Activated CD4-positive, alpha-beta T cell treated with anti-CD3 and anti-CD28 coated beads, Interleukin-2, amount 50 U/mL, for 48 hours (primary cell): ENCODE measurements at regions not wholly inside any gene's neighbourhood (a gene's known extent, or its start where the extent isn't known, plus 50 kb on each side); places are given as distances from the start of the nearest gene placed in this dataset.
"Not testable (repeated sequence)": the region's sequence is repeated elsewhere in the genome, so short reads cannot be mapped to it uniquely, and the experiment has no call there.

Source experiments
- DNase-seq, 2 experiments: peaks; one replicate each; pipeline ENCODE4 v3.0.0-alpha.2; 2020

DNA sequence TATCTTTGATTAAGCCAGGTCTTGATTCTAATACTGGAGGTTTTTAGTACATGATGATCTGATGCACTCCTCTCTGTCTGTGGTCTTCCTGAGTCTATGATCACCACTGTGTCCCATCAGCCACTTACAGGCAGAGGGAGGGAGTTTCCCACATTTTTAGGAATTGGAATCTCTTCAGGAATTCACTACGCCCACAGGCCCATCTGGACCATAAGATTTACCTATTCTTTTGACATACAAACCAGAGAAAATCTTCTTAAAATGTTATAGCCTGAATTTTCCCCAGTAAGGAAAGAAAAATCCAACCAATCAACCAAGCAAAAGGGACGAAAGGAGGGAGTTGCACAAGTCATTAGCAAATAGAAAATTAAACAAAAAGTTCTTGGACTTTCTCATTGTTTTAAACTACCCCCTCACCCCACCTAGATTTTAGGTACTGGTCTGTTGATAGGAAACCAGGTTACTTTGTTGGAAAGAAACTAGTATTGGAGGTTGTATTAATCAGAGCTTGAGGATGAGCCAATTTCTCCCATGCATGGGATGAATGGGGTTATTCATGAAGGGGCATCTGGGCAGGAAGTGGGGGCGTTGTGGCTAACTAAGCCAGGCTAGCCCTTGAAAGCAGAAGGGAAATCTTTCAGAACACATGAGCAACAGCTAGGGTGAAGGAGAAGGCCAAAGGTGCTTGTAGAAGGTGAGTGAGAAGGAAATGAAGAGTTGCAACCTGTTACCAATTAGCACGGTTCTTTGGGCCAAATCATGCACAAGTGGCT, 328.2 kb upstream of the MEX3C start:
- DNase-seq, result no peak

DNA sequence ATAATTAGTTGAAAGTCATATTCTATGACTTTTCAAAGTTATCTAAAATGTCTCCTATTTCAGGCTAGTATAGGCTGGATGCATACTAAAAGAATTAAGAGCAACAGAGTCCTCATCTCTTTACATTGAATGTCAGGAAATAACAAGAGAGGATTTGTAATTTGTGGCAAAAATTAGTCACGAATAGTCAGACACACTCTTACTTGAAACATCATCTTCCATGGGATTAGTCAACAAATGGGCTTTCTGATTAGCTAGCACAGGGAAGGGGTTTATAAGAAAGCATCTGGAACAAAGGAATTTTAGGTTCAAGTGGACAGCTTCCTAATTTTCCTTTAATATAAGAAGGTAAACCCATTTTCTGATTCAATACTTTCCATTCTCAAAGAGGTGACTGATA, 330.3 kb upstream of the MEX3C start:
- no peak for DNase-seq

DNA sequence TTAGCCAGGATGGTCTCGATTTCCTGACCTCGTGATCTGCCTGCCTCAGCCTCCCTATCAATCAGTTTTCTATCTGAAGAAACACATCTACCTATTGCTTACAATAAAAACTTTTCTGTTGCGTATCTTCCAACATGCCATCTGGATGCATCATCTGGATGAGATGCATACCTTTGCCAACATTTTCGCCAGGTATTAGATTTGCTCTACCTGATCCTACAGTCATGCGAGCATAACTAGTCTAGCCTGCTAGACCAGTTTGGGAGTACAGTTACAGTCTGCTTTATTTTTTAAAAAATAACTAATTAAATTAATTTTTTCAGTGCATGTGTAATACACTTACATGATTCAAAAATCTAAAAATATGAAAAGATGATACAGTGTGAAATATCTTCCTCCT, 334.0 kb upstream of the MEX3C start:
- no peak for DNase-seq

DNA sequence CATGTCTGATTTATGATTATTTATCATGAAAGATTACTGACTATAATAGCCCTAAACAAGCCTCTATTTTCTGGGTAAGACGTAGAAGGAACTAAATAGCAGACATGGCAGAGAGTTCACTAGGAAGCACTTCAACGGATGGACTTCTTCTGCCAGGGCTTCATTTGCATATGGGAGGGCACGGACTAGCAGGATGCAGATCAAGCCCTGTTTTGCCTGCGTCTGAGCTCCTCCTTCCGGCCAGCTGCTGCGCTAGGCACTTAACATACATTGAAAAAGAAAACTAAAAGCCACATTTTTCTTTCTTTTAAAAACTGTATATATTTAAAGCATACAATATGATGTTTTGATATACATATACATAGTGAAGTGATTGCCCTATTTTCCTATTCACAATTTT, 340.0 kb upstream of the MEX3C start:
- no peak for DNase-seq

DNA sequence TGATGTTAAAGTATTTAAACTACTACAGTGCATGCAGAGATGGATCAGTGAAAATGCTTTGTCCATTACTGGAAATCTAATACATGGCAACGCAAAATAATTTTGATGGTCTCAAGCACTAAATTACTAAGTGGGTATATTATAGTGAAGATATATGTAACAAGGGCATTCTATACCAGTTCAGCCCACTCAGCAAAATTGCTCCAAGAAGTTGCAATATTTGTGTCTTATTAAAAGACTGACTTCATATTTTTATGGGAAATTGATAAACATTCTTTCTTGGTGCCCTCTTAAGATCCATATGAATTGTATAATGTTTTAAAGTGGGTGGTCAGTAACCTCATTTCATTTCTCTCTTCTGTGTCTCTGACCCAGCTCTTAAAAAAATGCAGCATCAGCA, 343.1 kb upstream of the MEX3C start:
- no peak for DNase-seq

DNA sequence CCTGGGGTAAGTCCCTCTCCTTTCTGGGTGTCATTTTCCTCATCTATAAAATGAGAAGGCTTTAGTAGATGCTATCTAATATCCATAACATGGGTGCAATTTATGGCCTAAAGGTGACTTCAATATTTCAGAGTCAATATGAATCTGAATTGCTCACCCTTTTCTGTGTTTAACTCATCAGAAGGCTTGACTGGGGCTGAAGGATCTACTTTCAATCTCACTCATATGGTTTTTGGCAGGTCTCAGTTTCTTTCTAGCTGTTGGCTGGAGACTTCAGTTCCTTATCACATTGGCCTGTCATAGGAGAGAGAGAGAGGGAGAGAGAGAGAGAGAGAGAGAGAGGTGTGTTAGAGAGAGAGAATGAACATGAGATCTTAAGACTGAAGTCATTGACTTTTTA, 343.7 kb upstream of the MEX3C start:
- DNase-seq, result no peak

DNA sequence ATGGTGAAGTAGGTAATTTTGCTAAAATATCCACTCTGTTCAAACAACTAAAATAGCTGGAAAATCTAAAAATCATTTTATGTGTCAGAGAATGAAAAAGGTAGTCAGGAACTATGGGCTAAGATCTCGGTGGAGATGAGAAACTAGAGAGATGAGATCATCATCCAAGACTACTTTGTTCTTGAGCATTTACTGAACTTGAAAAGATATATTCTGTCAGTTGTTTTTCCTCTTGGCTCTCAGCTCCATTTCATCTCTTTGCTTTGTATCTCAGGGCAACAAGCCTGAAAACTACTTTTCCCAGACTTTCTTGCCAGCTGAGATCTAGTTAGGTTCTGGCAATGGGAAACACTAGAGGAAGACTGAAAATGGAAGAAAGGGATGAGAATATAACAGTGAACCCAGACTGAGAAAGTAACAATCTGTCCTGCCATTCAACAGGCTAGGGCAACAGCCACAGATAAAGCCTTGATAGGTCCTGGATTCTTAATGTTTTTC, 346.2 kb upstream of the MEX3C start:
- no peak for DNase-seq

DNA sequence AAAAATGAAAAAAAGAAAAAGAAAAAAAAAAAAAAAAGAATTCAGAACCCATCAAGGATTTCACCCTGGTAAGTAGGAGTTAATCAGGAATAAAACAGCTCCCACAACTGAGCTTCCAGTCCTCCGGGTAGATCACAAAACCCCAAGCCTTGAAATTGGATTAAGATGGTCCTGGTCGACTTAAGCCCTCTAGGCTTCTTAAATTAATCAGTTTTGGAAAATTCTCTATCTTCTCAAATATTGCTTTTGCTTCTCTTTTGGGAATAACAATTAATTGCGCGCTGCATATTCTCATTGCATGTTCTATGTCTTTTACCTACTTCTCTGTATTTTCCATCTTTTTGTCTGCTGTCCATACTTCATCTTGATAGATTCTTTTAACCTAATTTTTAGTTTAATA, 348.0 kb upstream of the MEX3C start:
- no peak for DNase-seq

DNA sequence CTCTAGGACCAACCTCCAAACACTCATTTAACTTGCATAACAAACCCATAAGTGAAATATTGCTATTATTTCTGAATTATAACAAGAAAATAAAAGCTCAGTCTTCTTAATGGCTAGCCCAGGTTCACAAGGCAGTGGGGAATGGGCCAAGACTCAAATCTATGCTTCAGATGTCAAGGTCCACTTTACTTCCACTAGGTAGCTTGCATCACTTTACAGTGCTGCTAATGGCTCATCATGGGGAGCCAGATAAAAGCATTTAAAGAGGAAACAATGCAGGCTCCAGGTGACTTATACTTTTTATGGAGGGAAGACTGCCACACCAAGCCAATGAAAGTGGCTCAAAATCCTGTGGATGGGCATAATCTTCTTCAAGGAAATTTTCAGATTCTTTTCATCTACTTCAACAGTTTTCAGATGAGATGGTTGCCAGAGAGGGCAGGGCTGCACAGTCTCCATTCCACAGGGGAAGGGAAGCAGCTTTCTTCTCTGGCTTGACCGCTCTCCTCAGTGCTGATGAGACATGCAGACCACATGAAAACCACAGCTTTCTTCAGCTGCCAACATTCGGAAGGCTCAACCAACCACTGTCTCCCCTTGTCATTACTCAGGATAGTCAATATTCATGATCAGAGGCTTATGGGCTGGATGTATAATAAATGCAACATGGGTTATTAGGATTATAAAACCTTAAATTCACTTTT, 361.9 kb upstream of the MEX3C start:
- no peak for DNase-seq

DNA sequence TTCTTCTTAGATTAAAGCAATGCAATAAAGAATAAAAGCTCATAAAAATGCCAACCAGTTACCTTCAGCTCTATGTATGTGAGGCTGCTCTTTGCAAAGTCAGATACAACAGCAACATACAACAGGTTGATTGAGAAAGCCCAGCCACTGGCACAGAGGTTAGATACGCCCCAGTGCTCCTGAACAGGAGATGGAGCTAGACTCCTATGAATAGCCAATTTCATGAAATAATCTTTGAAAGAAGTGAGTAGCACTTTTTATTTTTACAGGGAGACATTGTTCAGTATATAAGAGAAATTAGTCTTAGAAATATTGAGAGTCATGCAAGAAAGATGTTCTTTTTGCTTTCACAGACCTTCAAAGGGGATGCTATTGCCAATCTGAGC, 362.4 kb upstream of the MEX3C start:
- DNase-seq, result no peak

DNA sequence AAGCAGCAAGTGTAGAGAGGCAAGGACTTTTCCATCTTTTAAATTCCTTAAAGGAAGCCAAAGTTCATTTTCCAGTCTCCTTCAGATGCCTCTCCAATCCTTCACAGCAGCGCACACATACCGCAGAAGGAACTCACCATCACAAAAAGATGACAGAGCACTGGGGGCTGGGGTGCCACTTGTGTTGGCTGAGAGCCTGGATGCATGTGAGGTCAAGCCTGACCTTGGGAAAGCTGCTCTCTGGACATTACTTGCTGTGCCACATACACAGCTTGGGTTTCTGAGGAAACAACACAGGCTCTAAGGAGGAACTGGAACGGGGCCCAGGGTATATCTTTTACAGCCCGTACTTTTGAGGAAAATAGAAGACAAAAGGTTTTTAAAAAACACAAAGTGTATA, 364.3 kb upstream of the MEX3C start:
- no peak for DNase-seq

DNA sequence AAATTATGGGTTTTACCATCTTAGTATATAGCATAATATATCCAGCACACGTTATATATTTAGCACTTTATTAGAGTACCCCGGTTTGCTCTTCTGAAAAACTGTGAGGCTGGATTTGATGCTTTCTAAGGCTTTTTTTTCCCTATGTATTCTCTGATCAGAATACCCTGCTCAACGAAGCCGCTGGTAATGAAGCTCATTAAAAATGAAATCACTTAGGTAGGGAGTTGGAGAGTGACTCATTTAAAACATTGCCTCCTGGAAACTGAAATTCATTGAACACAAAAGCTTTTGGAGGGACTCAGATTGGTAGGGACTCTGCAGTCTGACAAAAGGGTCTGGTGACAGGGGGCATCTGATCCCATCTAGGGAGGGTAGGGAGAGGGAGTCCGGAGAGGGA, 365.4 kb upstream of the MEX3C start:
- no peak for DNase-seq

DNA sequence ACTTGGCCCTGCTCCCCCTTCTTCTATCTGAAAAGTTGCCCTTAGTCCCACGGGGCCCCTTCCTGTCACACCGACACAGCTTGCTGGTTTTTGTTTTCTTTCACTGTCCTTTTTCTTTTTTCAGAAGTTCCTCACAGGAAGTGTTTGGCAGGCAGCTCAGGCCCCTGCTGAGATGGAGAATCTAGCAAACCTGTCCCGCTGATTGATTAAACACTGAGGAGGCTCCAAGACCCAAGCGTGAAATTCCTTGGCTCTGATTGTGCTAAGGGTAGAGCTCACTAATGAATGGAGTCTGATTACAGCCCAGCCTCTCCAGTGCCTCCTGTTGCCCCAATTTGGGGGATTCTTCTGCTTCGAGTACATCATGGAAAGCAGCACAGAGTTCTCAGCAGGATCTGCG, 365.9 kb upstream of the MEX3C start:
- no peak for DNase-seq

DNA sequence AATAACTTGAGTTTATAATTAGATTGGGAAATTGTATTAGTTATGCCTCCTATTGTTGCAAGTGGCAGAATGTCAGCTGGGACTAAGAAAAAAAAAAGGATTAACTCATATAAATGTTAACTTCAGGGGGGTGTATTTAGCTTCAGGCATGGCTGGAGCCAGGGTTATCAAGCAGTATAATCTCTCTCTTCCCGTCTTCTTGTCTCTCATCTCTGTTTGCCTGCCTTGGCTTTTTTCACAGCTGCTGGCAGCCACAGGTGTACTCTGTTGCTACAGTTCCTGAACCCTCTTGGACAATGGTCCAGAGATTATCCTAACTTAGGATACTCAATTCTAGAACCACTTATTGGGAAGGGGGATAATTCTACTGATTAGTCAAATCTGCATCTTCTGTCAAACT, 370.7 kb upstream of the MEX3C start:
- no peak for DNase-seq

DNA sequence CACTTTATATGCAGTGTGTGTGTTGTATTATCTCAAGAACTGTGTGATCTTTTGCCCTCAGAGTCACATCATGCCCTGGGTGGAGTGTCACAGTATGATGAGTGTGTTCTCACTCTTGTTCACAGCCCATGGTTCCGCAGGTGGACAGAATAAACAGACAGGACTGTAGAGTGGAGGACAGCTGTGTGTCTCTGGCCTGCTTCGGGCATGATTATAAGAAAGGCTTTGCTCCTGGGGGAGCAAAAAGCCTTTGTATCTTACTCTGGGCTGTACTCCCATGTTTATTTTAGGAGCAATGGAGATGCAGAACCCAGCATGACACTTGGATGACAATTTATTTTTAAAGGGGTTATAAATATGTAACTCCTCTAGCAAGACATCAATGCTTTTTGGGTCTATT, 371.7 kb upstream of the MEX3C start:
- DNase-seq, result no peak

DNA sequence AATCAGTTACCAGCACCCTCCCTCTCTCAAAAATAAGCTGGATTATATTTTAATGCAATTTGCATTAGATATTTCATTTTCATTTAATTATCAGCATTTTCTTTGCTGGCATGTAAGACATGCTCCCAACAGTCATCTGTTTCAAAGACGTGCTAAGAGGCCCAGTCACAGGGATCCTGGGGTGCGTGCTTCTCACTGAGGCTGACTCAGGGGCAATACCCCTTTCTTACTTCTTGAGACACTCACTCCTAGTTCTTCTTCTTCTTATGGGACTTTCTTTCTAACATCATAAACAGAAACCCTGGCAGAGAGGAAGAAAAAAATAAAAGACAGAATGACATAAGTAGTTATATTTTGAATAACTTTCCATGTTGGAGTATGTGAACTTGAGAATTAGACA, 372.1 kb upstream of the MEX3C start:
- no peak for DNase-seq

DNA sequence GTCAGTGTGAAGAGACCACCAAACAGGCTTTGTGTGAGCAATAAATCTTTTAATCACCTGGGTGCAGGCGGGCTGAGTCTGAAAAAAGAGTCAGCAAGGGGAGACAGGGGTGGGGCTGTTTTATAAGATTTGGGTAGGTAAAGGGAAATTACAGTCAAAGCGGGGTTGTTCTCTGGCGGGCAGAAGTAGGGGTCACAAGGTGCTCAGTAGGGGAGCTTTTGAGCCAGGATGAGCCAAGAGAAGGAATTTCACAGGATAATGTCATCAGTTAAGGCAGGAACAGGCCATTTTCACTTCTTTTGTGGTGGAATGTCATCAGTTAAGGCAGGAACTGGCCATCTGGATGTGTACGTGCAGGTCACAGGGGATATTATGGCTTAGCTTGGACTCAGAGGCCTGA, 372.6 kb upstream of the MEX3C start:
- DNase-seq, result not testable (repeated sequence)

DNA sequence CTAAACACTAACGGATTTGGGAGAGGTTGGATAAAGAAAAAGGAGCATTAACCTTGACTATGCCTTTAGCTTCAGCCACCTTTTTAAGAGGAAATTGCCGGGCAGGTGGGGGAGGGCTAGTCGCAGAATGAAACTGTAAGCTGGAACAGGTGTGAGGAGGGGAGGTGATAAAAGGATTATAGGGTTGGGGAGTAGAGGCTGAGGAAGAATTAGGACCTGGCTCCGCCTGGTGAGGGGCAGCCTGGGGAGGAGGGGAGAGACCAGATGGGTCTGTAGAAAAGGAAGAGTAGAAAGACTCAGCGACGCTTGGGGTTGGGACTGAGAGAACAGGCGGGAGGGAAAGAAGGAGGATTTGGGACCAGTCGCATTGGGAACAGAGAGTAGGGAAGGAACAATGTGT, 376.4 kb upstream of the MEX3C start:
- DNase-seq, result not testable (repeated sequence)

DNA sequence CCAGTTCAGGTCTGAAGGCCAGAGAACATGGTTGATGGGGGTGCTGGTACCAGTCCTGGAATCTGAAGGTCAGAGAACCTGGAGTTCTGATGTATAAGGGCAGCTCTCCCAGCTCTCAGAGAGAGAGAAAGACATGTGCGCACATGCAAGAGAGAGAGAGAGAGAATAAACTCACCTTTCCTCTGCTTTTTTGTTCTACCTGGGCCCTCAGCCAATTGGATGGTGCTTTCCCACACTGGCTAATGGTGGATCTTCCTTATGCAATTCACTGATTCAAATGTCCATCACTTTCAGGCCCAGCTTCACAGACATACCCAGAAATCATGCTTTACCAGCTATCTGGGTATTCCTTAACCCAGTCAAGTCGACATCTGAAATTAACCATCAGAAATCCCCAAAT, 377.7 kb upstream of the MEX3C start:
- no peak for DNase-seq

DNA sequence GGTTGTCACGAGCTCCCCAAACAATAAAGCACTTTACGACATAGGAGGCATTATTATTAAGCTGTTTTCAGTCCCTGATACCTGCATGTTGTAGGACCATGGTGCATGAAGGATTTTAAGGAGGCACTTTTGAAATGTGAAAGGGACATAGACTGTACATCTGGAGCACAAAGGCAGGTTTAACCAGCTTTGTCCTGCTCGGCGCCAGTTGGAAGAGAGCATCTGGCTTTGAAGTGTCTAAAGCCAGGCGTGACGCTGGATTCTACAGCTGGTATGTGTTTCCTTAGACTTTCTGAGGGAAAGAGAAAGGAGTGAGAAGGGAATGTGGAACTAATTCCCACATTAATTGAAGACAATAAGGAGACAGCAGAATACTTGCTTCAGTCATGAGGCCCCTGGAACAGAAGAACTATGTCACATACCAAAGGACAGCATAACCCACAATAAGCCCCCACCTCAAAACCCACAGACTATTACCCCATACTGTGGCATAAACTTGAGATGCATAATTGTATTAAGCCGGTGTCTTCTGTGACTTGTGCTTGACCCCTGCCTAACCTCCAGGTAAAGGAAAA, 381.0 kb upstream of the MEX3C start:
- no peak for DNase-seq

DNA sequence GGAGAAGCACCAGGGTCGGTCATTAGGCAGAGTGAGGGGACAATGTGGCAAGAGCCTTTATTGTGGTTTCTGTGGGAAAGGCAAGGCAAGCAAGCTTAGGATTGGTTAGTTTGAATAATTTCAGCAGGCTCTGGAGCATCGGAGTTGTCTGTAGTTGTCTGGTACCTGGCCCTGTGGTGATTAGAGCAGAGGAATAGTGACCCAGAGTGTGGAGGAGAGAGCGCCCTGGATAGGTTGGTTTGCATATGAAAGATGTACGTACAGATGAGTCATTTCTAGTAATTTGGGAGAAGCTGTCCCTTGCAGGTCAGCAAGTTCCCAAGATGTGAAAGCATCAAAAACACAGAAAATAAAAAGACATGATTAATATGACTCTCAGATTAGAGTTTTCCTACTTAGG, 383.1 kb upstream of the MEX3C start:
- no peak for DNase-seq

DNA sequence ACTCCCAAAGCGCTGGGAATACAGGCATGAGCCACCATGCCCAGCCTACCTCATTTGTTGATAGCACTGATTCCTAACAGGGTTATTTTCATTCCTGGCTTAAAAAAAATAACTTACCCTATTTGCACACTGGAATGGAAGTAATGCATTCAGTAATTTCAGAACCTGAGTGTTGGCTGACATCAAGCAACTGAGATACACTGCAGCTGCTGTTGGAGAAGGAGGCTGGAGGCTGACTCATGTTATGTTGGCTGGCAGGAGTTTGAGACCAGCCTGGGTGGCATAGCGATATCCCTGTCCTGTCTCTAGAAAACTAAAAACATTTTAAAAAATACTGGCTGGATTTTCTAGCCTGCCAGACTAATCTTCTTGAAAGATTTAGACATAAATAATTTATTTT, 385.1 kb upstream of the MEX3C start:
- no peak for DNase-seq

DNA sequence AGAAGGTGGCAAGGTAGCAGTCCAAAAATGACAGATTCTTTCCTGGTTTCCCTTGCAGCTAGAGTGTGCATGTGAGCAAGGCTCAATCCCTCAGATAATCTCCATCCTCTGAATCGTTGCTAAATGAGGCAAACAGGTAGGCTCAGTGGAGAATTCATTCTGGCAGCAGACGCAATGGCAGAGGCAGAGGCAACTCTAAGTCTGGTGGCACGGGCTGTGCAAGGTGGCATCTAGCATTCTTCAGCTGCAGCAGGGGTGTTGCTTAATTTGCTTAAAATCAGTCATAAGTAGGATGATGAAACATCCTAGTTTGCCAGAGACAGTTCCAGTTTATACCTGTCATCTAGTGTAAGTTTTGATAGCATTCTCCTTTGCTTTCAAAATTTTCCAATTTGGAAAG, 391.1 kb upstream of the MEX3C start:
- no peak for DNase-seq

DNA sequence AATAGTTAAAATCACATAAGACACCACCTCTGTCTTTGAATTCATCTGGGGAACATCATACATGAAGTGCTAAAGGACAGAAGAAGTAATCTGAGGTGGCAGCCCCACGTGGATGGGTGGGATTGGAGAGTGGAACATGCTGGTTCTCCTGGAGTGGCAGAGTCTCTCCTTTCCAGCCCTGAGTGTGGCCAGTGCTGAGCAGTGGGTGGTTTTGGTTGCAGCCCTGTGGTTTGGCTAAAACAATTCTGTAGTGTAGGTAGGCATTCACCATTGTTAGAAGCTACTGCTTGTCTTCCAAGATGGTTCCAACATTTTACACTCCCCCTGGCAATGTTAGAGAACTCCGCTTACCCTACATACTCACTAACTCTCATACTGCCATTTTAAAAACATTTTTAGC, 396.4 kb upstream of the MEX3C start:
- DNase-seq, result no peak
